ENCODE measurements at regions not wholly inside any gene's neighbourhood (a gene's known extent, or its start where the extent isn't known, plus 50 kb on each side); places are given as distances from the start of the nearest gene placed in this dataset.
"Not testable (repeated sequence)": the region's sequence is repeated elsewhere in the genome, so short reads cannot be mapped to it uniquely, and the experiment has no call there.

DNA sequence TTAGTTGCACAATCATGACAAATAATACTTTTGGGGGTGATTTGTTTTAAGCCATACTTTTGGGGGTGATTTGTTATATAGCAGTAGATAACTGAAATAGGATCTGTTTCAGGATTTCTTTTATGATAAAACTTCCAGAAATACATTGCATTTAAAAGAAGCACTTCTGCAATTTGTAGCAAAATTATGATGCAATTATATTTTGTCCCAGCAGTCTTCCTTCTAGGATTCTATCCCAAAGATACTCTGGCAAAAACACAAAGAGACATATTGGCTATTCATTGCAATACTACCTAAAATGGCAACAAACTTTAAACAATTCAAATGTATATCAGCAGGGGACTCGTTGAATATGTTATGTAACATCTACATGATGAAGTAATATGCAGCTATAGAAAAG is 78.9 kb upstream of the ANKRD28 start:
- Mint-ChIP-seq H3K27ac (no peak overlapping the region), H3K4me1 (no peaks in the 10 kb centered on the region), H3K9me3 (peaks cover 8 to 15% (median 10%) of the 10 kb centered on the region in 7 donors), H3K27me3 (ENCODE audit: low read depth in 3 of 3) (no peaks in the 10 kb centered on the region), H3K4me3 (no peak overlapping the region), H3K36me3 (no peaks in the 10 kb centered on the region)
- no peak overlapping the region for H3K9ac ChIP-seq (ENCODE audit: insufficient read depth, low read length, poor library complexity, severe bottlenecking)
- intact Hi-C loops (cut with micrococcal nuclease) = no loop called here
- H3K4me2 ChIP-seq (replicated peaks; ENCODE audit: extremely low read depth, low read length, poor library complexity, severe bottlenecking) = no peak overlapping the region
- H3K4me3 ChIP-seq (replicated peaks in 1 of 3; ENCODE audit: low read depth in 2 of 3, low read length in 3 of 3) = no peak overlapping the region
- no peak overlapping the region for H3K27ac ChIP-seq (ENCODE audit: low read depth in 1 of 2, low read length in 2 of 2)
- no peaks in the 10 kb centered on the region for H3K36me3 ChIP-seq (replicated peaks in 1 of 2; ENCODE audit: control insufficient read depth in 1 of 2, insufficient read depth in 2 of 2, low read length in 2 of 2)
- TF ChIP-seq, protein P1, sequence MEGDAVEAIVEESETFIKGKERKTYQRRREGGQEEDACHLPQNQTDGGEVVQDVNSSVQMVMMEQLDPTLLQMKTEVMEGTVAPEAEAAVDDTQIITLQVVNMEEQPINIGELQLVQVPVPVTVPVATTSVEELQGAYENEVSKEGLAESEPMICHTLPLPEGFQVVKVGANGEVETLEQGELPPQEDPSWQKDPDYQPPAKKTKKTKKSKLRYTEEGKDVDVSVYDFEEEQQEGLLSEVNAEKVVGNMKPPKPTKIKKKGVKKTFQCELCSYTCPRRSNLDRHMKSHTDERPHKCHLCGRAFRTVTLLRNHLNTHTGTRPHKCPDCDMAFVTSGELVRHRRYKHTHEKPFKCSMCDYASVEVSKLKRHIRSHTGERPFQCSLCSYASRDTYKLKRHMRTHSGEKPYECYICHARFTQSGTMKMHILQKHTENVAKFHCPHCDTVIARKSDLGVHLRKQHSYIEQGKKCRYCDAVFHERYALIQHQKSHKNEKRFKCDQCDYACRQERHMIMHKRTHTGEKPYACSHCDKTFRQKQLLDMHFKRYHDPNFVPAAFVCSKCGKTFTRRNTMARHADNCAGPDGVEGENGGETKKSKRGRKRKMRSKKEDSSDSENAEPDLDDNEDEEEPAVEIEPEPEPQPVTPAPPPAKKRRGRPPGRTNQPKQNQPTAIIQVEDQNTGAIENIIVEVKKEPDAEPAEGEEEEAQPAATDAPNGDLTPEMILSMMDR (IDR thresholded peaks at IDR 0.05) = no peak
- WGBS (ENCODE audit: insufficient coverage) = no CpG with 5 or more reads among the region's 1 CpG
- no peaks in the 10 kb centered on the region for H4K20me1 ChIP-seq (ENCODE audit: insufficient read depth, low read length)
- no peaks in the 10 kb centered on the region for H3K27me3 ChIP-seq (ENCODE audit: control insufficient read depth in 2 of 2, insufficient read depth in 2 of 2, low read length in 2 of 2)
- DNase-seq = no peak
- H3K9me3 ChIP-seq (replicated peaks in 1 of 2; ENCODE audit: control insufficient read depth in 1 of 2, insufficient read depth in 1 of 2, low read length in 2 of 2) = peaks cover 0 to 24% of the 10 kb centered on the region in 2 donors
- H3K4me1 ChIP-seq (ENCODE audit: control insufficient read depth in 1 of 2, insufficient read depth in 2 of 2, low read length in 2 of 2) = no peaks in the 10 kb centered on the region
- H2AFZ ChIP-seq (ENCODE audit: insufficient read depth, low read depth, low read length, poor library complexity, severe bottlenecking) = no peak overlapping the region
- no peaks in the 10 kb centered on the region for H3K79me2 ChIP-seq (ENCODE audit: insufficient read depth, low read length)

DNA sequence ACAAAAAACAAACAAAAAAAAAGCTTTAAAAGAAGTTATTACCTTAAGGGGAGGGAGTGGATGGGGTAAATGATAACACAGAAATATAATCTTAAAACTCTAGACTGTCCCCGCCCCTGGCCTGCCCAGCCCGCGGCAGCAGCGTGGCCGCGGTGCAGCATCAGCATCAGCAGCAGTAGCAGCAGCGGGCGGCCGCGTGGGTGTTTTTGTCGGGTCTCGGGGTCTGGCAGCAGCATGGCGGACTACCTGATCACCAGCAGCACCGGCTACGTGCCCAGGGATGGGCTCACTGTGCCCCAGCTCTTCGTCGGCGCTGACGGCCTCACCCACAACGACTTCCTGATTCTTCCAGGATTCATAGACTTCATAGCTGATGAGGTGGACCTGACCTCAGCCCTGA is 80.0 kb upstream of the ANKRD28 start:
- H3K9ac ChIP-seq (ENCODE audit: insufficient read depth, low read length, poor library complexity, severe bottlenecking) = no peak overlapping the region
- TF ChIP-seq, protein P1 (IDR thresholded peaks at IDR 0.05) = no peak
- WGBS (ENCODE audit: insufficient coverage) = 96% methylated on average over 20 of the region's 20 CpGs
- Mint-ChIP-seq H3K4me1 (no peaks in the 10 kb centered on the region), H3K9me3 (peaks cover 8 to 15% (median 10%) of the 10 kb centered on the region in 7 donors), H3K27ac (no peak overlapping the region), H3K4me3 (no peak overlapping the region), H3K27me3 (ENCODE audit: low read depth in 3 of 3) (no peaks in the 10 kb centered on the region), H3K36me3 (no peaks in the 10 kb centered on the region)
- no peaks in the 10 kb centered on the region for H3K36me3 ChIP-seq (replicated peaks in 1 of 2; ENCODE audit: control insufficient read depth in 1 of 2, insufficient read depth in 2 of 2, low read length in 2 of 2)
- H3K4me1 ChIP-seq (ENCODE audit: control insufficient read depth in 1 of 2, insufficient read depth in 2 of 2, low read length in 2 of 2) = no peaks in the 10 kb centered on the region
- no peaks in the 10 kb centered on the region for H3K27me3 ChIP-seq (ENCODE audit: control insufficient read depth in 2 of 2, insufficient read depth in 2 of 2, low read length in 2 of 2)
- H3K27ac ChIP-seq (ENCODE audit: low read depth in 1 of 2, low read length in 2 of 2) = no peak overlapping the region
- no peaks in the 10 kb centered on the region for H4K20me1 ChIP-seq (ENCODE audit: insufficient read depth, low read length)
- H2AFZ ChIP-seq (ENCODE audit: insufficient read depth, low read depth, low read length, poor library complexity, severe bottlenecking) = no peak overlapping the region
- no peak overlapping the region for H3K4me2 ChIP-seq (replicated peaks; ENCODE audit: extremely low read depth, low read length, poor library complexity, severe bottlenecking)
- H3K9me3 ChIP-seq (replicated peaks in 1 of 2; ENCODE audit: control insufficient read depth in 1 of 2, insufficient read depth in 1 of 2, low read length in 2 of 2) = peaks cover 0 to 24% of the 10 kb centered on the region in 2 donors
- no peak overlapping the region for H3K4me3 ChIP-seq (replicated peaks in 1 of 3; ENCODE audit: low read depth in 2 of 3, low read length in 3 of 3)
- H3K79me2 ChIP-seq (ENCODE audit: insufficient read depth, low read length) = no peaks in the 10 kb centered on the region
- intact Hi-C loops (cut with micrococcal nuclease) = no loop called here
- no peak for DNase-seq

DNA sequence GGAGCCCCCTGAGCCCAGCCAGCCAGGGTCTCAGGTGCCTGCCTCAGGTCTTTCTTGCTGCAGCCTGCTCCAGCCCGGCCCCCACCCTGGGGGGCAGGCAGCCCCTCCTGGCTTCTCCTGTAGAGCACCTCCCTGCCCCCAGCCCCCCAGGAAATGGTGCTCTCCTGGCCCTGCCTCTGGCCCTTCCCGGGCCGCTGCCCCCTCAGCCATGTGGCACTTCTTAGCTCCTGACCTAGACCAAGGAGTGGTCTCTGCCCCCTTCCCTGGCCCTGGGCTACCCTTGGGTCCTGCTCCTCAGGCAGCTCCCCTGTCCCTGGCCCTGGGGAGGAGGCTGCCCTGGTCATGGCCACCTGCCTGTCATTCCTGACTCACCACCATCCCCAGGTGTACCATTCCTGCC is 82.0 kb upstream of the ANKRD28 start:
- H3K4me1 Mint-ChIP-seq; H3K4me3 ChIP-seq (replicated peaks in 1 of 3; ENCODE audit: low read depth in 2 of 3, low read length in 3 of 3); H3K9ac ChIP-seq (ENCODE audit: insufficient read depth, low read length, poor library complexity, severe bottlenecking); H3K4me3 Mint-ChIP-seq; H2AFZ ChIP-seq (ENCODE audit: insufficient read depth, low read depth, low read length, poor library complexity, severe bottlenecking); H4K20me1 ChIP-seq (ENCODE audit: insufficient read depth, low read length); H3K79me2 ChIP-seq (ENCODE audit: insufficient read depth, low read length); H3K4me1 ChIP-seq (ENCODE audit: control insufficient read depth in 1 of 2, insufficient read depth in 2 of 2, low read length in 2 of 2); H3K27ac ChIP-seq (ENCODE audit: low read depth in 1 of 2, low read length in 2 of 2); H3K27ac Mint-ChIP-seq; DNase-seq; H3K36me3 ChIP-seq (replicated peaks in 1 of 2; ENCODE audit: control insufficient read depth in 1 of 2, insufficient read depth in 2 of 2, low read length in 2 of 2); H3K27me3 ChIP-seq (ENCODE audit: control insufficient read depth in 2 of 2, insufficient read depth in 2 of 2, low read length in 2 of 2); H3K27me3 Mint-ChIP-seq (ENCODE audit: low read depth in 3 of 3); intact Hi-C loops (cut with micrococcal nuclease); H3K4me2 ChIP-seq (replicated peaks; ENCODE audit: extremely low read depth, low read length, poor library complexity, severe bottlenecking); H3K36me3 Mint-ChIP-seq: not testable (repeated sequence)
- H3K9me3 ChIP-seq (replicated peaks in 1 of 2; ENCODE audit: control insufficient read depth in 1 of 2, insufficient read depth in 1 of 2, low read length in 2 of 2) = peaks cover 0 to 24% of the 10 kb centered on the region in 2 donors
- H3K9me3 Mint-ChIP-seq = peaks cover 8 to 15% (median 10%) of the 10 kb centered on the region in 7 donors
- 87% methylated on average over 3 of the region's 3 CpGs for WGBS (ENCODE audit: insufficient coverage)

Measured in CD14-positive monocyte (primary cell).